Large intestine (tissue), 3 donors: ENCODE measurements at regions not wholly inside any gene's neighbourhood (a gene's known extent, or its start where the extent isn't known, plus 50 kb on each side); places are given as distances from the start of the nearest gene placed in this dataset.
A peak's percentile ranks its signal among the peaks of the same experiment; 100 is the strongest.

ENCODE experiments used
- DNase-seq, 2 donors: peaks; one replicate each; pipeline versions ENCODE4 v3.0.0 to v3.0.0-alpha.2; 2013
- H3K27ac ChIP-seq: one replicate; pipeline ENCODE4 v1.5.1; 2013; ENCODE audit warnings: low read length
- H3K27me3 ChIP-seq: 2 replicates; pipeline ENCODE4 v1.6.1; 2013; ENCODE audit warnings: low read length; ENCODE audit not compliant: control insufficient read depth, insufficient read depth
- H3K36me3 ChIP-seq: 2 replicates; pipeline ENCODE4 v1.6.1; 2013; ENCODE audit warnings: low read length; ENCODE audit not compliant: control insufficient read depth, insufficient read depth
- H3K4me1 ChIP-seq: one replicate; pipeline ENCODE4 v1.6.1; 2013; ENCODE audit warnings: low read length; ENCODE audit not compliant: control insufficient read depth, insufficient read depth
- H3K4me3 ChIP-seq: one replicate; pipeline ENCODE4 v1.5.1; 2013; ENCODE audit warnings: low read length
- H3K9me3 ChIP-seq: one replicate; pipeline ENCODE4 v1.6.1; 2013; ENCODE audit warnings: mild to moderate bottlenecking, low read depth, low read length, moderate library complexity; ENCODE audit not compliant: control insufficient read depth
- WGBS: methylation state at CpG from one replicate; pipeline ENCODE4 v1.1.5; 2013; ENCODE audit warnings: low lambda C conversion rate; ENCODE audit not compliant: insufficient coverage; 5-methylcytosine and 5-hydroxymethylcytosine counted together

DNA sequence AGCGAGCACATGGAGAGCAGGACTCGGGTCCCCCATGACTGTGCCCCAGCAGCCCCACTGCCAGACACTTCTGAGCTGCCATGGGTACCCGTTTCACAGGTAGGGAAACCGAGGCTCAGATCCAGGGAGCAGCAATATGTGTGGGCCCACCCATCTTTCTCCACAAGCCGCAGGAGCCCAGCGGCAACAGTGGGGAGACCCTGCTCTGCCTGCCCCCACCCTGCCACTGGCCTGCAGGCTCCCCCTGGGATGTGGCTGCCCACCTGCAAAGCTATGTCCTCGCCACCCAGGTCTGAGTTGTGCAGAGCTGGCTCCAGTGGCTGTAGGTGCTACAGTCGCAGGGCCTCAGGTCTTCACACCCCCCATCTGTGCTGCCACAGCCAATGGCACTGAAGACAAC is 50.6 kb upstream of the C1QTNF9B start:
- H3K4me3 ChIP-seq = no peak overlapping the region
- peaks cover 12% of the 10 kb centered on the region for H3K27me3 ChIP-seq
- H3K4me1 ChIP-seq = no peaks in the 10 kb centered on the region
- no peaks in the 10 kb centered on the region for H3K36me3 ChIP-seq
- no peak for DNase-seq
- no CpG with 5 or more reads among the region's 8 CpGs for WGBS
- H3K27ac ChIP-seq = no peak overlapping the region
- H3K9me3 ChIP-seq = peaks cover 3% of the 10 kb centered on the region

DNA sequence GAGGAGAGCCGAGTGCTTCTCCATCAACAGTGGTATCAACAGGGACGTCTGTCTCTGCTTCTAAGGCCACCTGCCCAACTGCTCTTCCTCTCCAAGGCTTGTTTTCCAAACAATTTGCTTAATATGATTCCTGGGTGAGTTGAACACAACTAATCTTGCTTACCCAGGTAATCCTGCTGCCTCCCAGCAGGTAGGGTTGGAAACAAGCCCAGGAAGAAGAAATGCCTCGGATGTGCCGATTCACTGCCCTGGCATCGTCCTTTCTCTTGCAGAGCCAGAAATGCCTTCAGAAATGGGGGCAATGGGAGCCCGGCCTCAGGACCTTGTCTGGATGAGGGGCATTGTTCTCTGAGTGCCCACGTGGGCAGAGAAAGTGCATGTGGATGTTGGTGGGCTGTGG is 51.9 kb upstream of the C1QTNF9B start:
- Histone ChIP-seq H3K27ac (no peak overlapping the region), H3K4me1 (no peaks in the 10 kb centered on the region), H3K4me3 (no peak overlapping the region), H3K9me3 (peaks cover 3% of the 10 kb centered on the region), H3K36me3 (no peaks in the 10 kb centered on the region), H3K27me3 (peaks cover 12% of the 10 kb centered on the region)
- no CpG with 5 or more reads among the region's 7 CpGs for WGBS
- no peak for DNase-seq

DNA sequence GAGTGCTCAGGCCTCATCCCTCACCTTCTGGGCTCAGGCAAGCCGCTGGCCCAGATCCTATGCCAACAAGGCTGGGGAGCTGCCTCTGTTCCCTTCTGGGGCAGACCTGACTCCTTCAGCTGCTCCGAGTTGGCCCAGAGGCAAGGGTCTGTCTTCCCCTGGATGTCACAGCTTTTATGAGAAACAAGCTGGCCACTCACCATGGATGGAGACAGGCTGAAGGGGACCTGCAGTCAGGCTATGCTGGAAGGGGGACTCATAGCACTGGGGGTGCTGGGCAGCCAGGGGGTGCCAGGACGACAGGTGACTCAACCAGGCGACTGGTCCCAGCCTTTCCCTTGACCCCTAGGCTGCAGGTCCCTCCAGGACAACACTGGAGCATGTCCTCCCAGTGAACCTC is 52.4 kb upstream of the C1QTNF9B start:
- H3K27me3 ChIP-seq = peaks cover 12% of the 10 kb centered on the region
- H3K27ac ChIP-seq = no peak overlapping the region
- no peaks in the 10 kb centered on the region for H3K4me1 ChIP-seq
- no CpG with 5 or more reads among the region's 4 CpGs for WGBS
- peaks cover 3% of the 10 kb centered on the region for H3K9me3 ChIP-seq
- no peaks in the 10 kb centered on the region for H3K36me3 ChIP-seq
- DNase-seq = no peak
- no peak overlapping the region for H3K4me3 ChIP-seq

DNA sequence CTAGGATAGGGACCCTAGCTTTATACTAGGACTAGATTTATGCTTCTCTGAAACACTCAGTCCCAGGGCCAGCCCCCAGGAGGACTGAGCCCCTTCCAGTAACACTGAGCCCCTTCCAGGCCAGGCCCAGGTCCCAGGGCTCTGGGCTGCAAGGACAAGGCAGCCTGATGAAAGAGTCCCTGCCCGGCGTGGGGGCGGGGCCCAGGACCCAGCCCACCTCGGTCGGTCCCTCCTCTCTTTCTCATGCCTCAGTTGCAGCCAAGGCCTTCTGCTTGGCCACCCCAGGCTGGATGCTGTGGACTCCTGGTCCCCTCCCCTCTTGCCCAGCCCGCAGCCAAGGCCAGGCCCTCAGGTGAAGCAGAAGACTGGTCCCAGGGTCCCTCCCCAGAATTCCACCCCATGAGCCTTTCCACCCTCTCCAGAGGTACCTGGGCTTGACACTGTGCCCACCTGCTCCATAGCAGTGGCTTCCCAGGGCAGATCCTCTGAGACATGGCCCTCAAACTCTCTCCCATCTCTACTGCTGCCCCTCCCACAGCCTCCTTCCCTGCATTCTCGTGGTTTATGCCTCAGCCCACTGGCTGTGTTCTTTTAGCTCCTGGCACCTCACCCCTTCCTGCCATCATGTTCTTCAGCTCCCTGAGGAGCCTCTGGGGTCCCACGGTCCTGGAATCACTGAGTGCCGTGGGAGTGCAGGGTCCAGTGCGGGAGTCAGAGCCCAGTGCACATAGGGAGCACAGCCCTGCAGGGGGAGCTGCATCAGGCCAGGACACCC is 53.6 kb upstream of the C1QTNF9B start:
- Histone ChIP-seq H3K36me3 (no peaks in the 10 kb centered on the region), H3K27ac (no peak overlapping the region), H3K4me3 (no peak overlapping the region), H3K27me3 (peaks cover 7% of the 10 kb centered on the region), H3K4me1 (no peaks in the 10 kb centered on the region), H3K9me3 (peaks cover 3% of the 10 kb centered on the region)
- no CpG with 5 or more reads among the region's 10 CpGs for WGBS
- DNase-seq = no peak

DNA sequence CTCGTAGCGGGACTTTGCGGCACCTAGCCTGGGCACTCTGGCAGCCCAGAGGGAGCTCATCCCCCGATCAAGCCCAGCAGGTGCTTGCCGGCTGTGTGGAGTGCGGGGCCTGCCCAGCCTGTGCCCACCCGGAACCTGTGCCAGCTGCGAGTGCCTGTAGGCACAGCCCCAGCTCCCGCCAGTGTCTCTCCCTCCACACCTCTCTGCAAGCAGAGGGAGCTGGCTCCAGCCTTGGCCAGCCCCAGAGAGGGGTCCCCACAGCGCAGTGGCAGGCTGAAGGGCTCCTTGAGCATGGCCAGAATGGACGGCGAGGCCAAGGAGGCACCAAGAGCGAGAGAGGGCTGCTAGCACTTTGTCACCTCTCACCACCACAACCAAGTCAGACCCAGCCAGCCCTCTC is 55.5 kb upstream of the C1QTNF9B start:
- Histone ChIP-seq H3K4me1 (no peaks in the 10 kb centered on the region), H3K4me3 (no peak overlapping the region), H3K36me3 (no peaks in the 10 kb centered on the region), H3K27me3 (no peaks in the 10 kb centered on the region), H3K27ac (no peak overlapping the region), H3K9me3 (no peaks in the 10 kb centered on the region)
- no CpG with 5 or more reads among the region's 13 CpGs for WGBS
- DNase-seq = no peak

DNA sequence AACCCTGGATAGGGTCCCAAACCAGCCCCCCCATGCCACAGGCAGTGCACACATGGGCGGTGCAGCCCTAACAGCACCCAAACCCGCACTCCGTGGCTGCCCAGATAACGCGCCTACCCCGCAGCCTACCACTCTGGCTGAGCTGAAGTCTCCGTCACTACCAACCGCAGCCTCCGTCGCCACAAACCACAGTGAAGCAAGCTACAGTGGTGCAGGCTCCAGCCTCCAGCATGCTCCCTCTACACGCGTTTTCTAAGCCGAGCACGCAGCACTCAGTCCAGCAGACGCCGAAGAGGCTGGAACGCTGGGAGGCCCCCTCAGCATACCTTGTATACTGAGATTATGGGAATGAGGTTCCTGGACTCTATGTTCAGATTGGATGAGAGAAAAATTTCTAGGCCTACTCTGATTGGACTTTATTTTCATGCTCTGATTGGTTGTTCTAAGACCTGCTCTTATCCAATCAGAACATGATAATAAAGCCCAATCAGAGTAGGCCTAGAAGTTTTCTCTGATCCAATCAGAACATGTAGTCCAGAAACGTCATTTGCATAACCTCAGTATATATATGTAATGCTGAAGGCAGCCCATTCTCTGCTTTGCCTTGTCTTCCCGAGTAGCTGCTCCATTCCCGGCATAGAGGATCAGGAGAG is 56.7 kb upstream of the C1QTNF9B start:
- WGBS = no CpG with 5 or more reads among the region's 20 CpGs
- Histone ChIP-seq H3K27me3 (no peaks in the 10 kb centered on the region), H3K36me3 (no peaks in the 10 kb centered on the region), H3K9me3 (no peaks in the 10 kb centered on the region), H3K27ac (no peak overlapping the region), H3K4me1 (no peaks in the 10 kb centered on the region), H3K4me3 (no peak overlapping the region)
- no peak for DNase-seq

DNA sequence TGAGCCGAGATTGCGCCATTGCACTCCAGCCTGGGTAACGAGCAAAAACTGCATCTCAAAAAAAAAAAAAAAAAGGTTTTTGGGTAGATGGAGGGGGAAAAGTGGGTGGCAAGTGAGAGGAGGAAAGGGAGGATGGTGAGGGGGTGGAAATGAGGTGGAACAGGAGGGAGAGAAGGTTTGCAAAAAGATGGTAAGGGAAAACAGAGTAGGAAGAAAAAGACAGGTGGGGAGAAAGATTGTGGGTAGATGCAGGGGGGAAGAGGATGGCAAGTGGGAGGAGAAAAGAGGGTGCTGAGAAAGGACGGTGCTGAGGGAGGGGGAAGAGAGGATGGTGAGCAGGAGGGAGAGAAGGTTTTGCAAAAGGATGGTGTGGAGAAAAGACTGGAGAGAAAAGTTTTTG is 57.8 kb upstream of the C1QTNF9B start:
- Histone ChIP-seq H3K27ac (no peak overlapping the region), H3K4me3 (no peak overlapping the region)
- WGBS = 73% methylated on average over 2 of the region's 4 CpGs

DNA sequence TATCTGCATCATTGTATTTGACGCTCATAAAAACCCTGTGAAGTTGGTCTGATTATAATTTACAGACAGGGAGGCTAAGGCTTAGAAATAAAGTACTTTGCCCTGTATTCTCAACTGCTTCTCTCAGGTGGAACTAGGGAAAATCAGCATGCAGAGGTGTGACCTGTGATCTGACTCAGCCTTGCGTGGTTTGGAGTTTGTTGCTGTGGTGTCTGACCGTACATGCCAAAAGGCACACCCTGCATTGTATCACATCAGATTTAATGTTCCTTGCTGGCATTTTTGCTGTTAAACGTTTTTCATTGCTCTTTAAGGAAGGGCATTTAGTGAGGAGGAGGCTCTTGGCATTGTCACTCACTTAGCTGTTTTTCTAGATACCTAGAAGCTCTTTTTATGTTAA is 58.8 kb upstream of the C1QTNF9B start:
- WGBS = no CpG with 5 or more reads among the region's 4 CpGs
- Histone ChIP-seq H3K36me3 (no peaks in the 10 kb centered on the region), H3K27ac (no peak overlapping the region), H3K4me3 (no peak overlapping the region), H3K9me3 (no peaks in the 10 kb centered on the region), H3K4me1 (no peaks in the 10 kb centered on the region), H3K27me3 (no peaks in the 10 kb centered on the region)
- peak; percentile 78 to 83 for DNase-seq

More for the DNA sequence above, 57.8 kb upstream of the C1QTNF9B start:
- H3K9me3 ChIP-seq = no peaks in the 10 kb centered on the region
- H3K27me3 ChIP-seq = no peaks in the 10 kb centered on the region
- H3K4me1 ChIP-seq = no peaks in the 10 kb centered on the region
- no peak for DNase-seq
- no peaks in the 10 kb centered on the region for H3K36me3 ChIP-seq

DNA sequence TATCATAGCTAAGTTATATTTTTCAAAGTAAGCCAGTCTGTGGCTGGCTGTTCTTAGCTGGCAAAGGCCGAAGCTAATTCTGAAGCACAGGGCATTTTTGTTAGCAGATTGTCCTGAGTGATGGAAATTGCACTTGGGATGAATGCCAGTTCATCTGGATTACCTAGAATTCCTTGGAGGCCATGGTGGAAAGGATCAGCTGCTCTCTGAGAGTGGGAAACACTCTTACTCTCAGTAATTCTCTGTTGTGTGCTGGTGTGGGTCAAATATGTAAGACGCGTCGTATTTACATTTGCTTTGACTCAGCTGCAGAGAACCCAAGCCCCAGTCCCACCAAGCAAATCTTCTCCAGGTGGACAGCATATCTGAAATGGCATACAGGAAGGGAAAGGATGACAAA is 60.7 kb upstream of the C1QTNF9B start:
- Histone ChIP-seq H3K36me3 (no peaks in the 10 kb centered on the region), H3K9me3 (no peaks in the 10 kb centered on the region), H3K4me3 (no peak overlapping the region), H3K27me3 (no peaks in the 10 kb centered on the region), H3K4me1 (no peaks in the 10 kb centered on the region), H3K27ac (no peak overlapping the region)
- DNase-seq = no peak
- 80% methylated on average over 1 of the region's 4 CpGs for WGBS

DNA sequence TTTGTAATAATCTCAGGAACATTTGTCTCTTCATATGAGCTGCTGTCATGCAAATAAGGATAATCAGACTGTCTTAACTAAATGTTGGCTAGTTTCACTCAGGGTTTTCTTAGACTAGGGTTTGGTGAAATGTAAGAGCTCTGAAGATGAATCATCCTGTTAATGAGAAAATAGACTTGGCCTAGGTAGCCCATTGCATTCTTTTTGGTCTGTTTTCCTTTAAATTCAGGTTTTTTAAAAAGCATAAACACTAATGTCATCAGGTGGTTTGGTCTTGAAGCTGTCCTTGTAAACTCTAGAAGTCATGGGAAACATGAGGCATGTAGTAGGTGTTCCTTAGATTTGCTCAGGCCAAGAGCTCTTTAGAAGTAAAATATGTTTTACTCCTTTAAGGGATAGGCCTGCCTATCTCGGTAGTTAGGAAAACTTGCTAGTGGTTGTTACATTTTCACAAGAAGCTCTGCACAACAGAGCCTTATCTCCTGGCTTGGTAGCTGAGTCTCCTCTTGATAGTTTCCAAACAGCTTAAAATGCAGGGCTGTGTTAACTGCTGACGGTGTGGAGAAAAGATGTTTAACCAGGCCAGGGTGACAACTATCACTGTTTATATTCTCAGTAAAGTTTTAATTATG is 62.0 kb upstream of the C1QTNF9B start:
- Histone ChIP-seq H3K9me3 (no peaks in the 10 kb centered on the region), H3K27ac (no peak overlapping the region), H3K27me3 (no peaks in the 10 kb centered on the region), H3K4me3 (no peak overlapping the region), H3K36me3 (no peaks in the 10 kb centered on the region), H3K4me1 (no peaks in the 10 kb centered on the region)
- no peak for DNase-seq
- 20% methylated on average over 1 of the region's 2 CpGs for WGBS
